A673 (cell line): ENCODE measurements at regions not wholly inside any gene's neighbourhood (a gene's known extent, or its start where the extent isn't known, plus 50 kb on each side); places are given as distances from the start of the nearest gene placed in this dataset.

Source experiments
- EZH2 ChIP-seq: fragments of 200-600 bp; sonication (generic); IDR thresholded peaks from 2 replicates; pipeline ENCODE4 v1.6.1; 2017; ENCODE audit warnings: borderline replicate concordance, low read depth, mild to moderate bottlenecking, mixed read lengths, antibody characterized with exemption, low read length; ENCODE audit not compliant: poor library complexity, severe bottlenecking
- TF ChIP-seq, protein P1 (sequence below): fragments of 300-800, 200-600 bp; sonication (generic); conservative IDR thresholded peaks from 2 replicates; pipeline ENCODE4 v1.5.1; 2017; ENCODE audit warnings: low read depth, mild to moderate bottlenecking, antibody characterized with exemption, low read length, moderate library complexity, mixed read lengths

DNA sequence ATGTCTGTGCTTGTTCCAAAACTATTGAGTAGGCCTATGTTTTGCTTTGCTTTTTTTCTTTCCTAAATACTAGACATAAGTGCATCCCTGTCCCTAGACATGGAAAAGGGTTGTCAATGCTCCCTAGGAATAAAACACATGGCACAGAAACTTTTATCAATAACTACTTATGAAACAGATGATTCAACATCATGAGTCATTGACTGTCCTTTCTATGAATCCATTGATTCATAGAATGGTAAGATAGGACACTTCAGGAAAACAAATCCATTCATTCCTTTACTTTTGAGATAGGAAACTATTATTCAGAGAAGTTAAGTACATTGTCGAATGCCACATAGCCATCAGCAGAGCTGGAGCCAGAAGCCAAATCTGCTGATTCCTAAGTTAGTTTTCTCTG, 147.5 kb downstream of the TSEN15 start:
- TF ChIP-seq, protein P1, sequence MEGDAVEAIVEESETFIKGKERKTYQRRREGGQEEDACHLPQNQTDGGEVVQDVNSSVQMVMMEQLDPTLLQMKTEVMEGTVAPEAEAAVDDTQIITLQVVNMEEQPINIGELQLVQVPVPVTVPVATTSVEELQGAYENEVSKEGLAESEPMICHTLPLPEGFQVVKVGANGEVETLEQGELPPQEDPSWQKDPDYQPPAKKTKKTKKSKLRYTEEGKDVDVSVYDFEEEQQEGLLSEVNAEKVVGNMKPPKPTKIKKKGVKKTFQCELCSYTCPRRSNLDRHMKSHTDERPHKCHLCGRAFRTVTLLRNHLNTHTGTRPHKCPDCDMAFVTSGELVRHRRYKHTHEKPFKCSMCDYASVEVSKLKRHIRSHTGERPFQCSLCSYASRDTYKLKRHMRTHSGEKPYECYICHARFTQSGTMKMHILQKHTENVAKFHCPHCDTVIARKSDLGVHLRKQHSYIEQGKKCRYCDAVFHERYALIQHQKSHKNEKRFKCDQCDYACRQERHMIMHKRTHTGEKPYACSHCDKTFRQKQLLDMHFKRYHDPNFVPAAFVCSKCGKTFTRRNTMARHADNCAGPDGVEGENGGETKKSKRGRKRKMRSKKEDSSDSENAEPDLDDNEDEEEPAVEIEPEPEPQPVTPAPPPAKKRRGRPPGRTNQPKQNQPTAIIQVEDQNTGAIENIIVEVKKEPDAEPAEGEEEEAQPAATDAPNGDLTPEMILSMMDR: no peak
- TF ChIP-seq EZH2: no peak
